Neural progenitor cell (in vitro differentiated cells): ENCODE measurements at regions not wholly inside any gene's neighbourhood (a gene's known extent, or its start where the extent isn't known, plus 50 kb on each side); places are given as distances from the start of the nearest gene placed in this dataset.
A peak's percentile ranks its signal among the peaks of the same experiment; 100 is the strongest.

Source experiments
- DNase-seq: peaks from one replicate; pipeline ENCODE4 v3.0.0-alpha.2; 2016; ENCODE audit warnings: low spot score
- H2AFZ ChIP-seq: fragments of 200-600 bp; sonication (generic); replicated peaks from 2 replicates; pipeline ENCODE4 v1.6.1; 2016; ENCODE audit warnings: antibody characterized with exemption
- H3F3A ChIP-seq: fragments of 200-600 bp; sonication (generic); 2 replicates; pipeline ENCODE4 v1.6.1; 2016; ENCODE audit warnings: antibody characterized with exemption, low read depth
- H3K27ac ChIP-seq: fragments of 200-600 bp; sonication (generic); 2 replicates; pipeline ENCODE4 v1.5.1; 2016; ENCODE audit warnings: mild to moderate bottlenecking
- H3K27me3 ChIP-seq: fragments of 200-600 bp; sonication (generic); 2 replicates; pipeline ENCODE4 v1.6.1; 2016; ENCODE audit warnings: mild to moderate bottlenecking, moderate library complexity
- H3K36me3 ChIP-seq: fragments of 200-600 bp; sonication (generic); 2 replicates; pipeline ENCODE4 v1.5.1; 2016
- H3K4me1 ChIP-seq: fragments of 200-600 bp; sonication (generic); 2 replicates; pipeline ENCODE4 v1.6.1; 2016; ENCODE audit warnings: mixed run types
- H3K4me2 ChIP-seq: fragments of 200-600 bp; sonication (generic); 2 replicates; pipeline ENCODE4 v1.6.1; 2016
- H3K4me3 ChIP-seq: fragments of 200-600 bp; sonication (generic); 2 replicates; pipeline ENCODE4 v1.5.1; 2016
- H3K79me2 ChIP-seq: fragments of 200-600 bp; sonication (generic); 2 replicates; pipeline ENCODE4 v1.6.1; 2016; ENCODE audit warnings: low read depth
- H3K9ac ChIP-seq: fragments of 200-600 bp; sonication (generic); 2 replicates; pipeline ENCODE4 v1.6.1; 2016
- H3K9me3 ChIP-seq: fragments of 200-600 bp; sonication (generic); 2 replicates; pipeline ENCODE4 v1.5.1; 2016; ENCODE audit warnings: low read depth
- H4K20me1 ChIP-seq: fragments of 200-600 bp; sonication (generic); 2 replicates; pipeline ENCODE4 v1.6.1; 2016; ENCODE audit warnings: low read depth
- H3K27ac Mint-ChIP-seq: 3 replicates; pipeline ENCODE4 v1.8.0; 2021; ENCODE audit warnings: mixed read lengths
- H3K27me3 Mint-ChIP-seq: 2 replicates; pipeline ENCODE4 v1.8.0; 2022; ENCODE audit warnings: low read depth, mild to moderate bottlenecking, inconsistent platforms, moderate library complexity, mixed read lengths; ENCODE audit not compliant: insufficient read depth
- H3K36me3 Mint-ChIP-seq: 3 replicates; pipeline ENCODE4 v1.8.0; 2021; ENCODE audit warnings: mixed read lengths
- H3K4me1 Mint-ChIP-seq: 3 replicates; pipeline ENCODE4 v1.8.0; 2021; ENCODE audit warnings: mixed read lengths
- H3K4me3 Mint-ChIP-seq: 3 replicates; pipeline ENCODE4 v1.8.0; 2021; ENCODE audit warnings: mild to moderate bottlenecking, moderate library complexity, mixed read lengths
- H3K9me3 Mint-ChIP-seq: 3 replicates; pipeline ENCODE4 v1.8.0; 2020; ENCODE audit warnings: mixed read lengths
- CTCF ChIP-seq: fragments of 200-600 bp; sonication (generic); IDR thresholded peaks from 2 replicates; pipeline ENCODE4 v1.5.1; 2017; ENCODE audit warnings: antibody characterized with exemption, mild to moderate bottlenecking
- EZH2 ChIP-seq: fragments of 200-600 bp; sonication (generic); IDR thresholded peaks from 2 replicates; pipeline ENCODE4 v1.6.1; 2017; ENCODE audit warnings: antibody characterized with exemption, mild to moderate bottlenecking, moderate library complexity
- EZH2phosphoT487 ChIP-seq: fragments of 200-600 bp; sonication (generic); IDR thresholded peaks from 2 replicates; pipeline ENCODE4 v1.6.1; 2017; ENCODE audit warnings: antibody characterized with exemption

GRCh38 chrX:13940671-13941070, 89.0 kb downstream of the GEMIN8 start:
- Mint-ChIP-seq H3K27ac (peak overlapping the region; percentile 72), H3K27me3 (peaks cover 5% of the 10 kb centered on the region), H3K4me1 (peaks cover 45% of the 10 kb centered on the region), H3K36me3 (no peaks in the 10 kb centered on the region), H3K9me3 (peaks cover 3% of the 10 kb centered on the region), H3K4me3 (no peak overlapping the region)
- H3K79me2 ChIP-seq, result peaks cover 17% of the 10 kb centered on the region
- no peak overlapping the region for H3K9ac ChIP-seq
- no peak overlapping the region for H3K27ac ChIP-seq
- no peaks in the 10 kb centered on the region for H4K20me1 ChIP-seq
- H3K4me2 ChIP-seq, result no peak overlapping the region
- no peak overlapping the region for H2AFZ ChIP-seq
- H3F3A ChIP-seq, result peaks cover 12% of the 10 kb centered on the region
- H3K27me3 ChIP-seq, result no peaks in the 10 kb centered on the region
- TF ChIP-seq EZH2 (no peak), CTCF (no peak), EZH2phosphoT487 (no peak)
- no peak for DNase-seq
- no peak overlapping the region for H3K4me3 ChIP-seq
- no peaks in the 10 kb centered on the region for H3K9me3 ChIP-seq
- H3K36me3 ChIP-seq, result no peaks in the 10 kb centered on the region
- H3K4me1 ChIP-seq, result peaks cover 7% of the 10 kb centered on the region

- TF ChIP-seq CTCF (no peak), EZH2 (no peak), EZH2phosphoT487 (no peak)
- Histone ChIP-seq H3K9me3 (no peaks in the 10 kb centered on the region), H3F3A (peaks cover 12% of the 10 kb centered on the region), H4K20me1 (no peaks in the 10 kb centered on the region), H3K79me2 (peaks cover 22% of the 10 kb centered on the region), H3K4me3 (peak overlapping the region; percentile 78), H3K27ac (no peak overlapping the region), H3K4me1 (peaks cover 7% of the 10 kb centered on the region), H3K27me3 (no peaks in the 10 kb centered on the region), H3K4me2 (peak overlapping the region; percentile 83), H3K9ac (no peak overlapping the region), H2AFZ (no peak overlapping the region), H3K36me3 (no peaks in the 10 kb centered on the region)
- Mint-ChIP-seq H3K9me3 (peaks cover 3% of the 10 kb centered on the region), H3K4me1 (peaks cover 48% of the 10 kb centered on the region), H3K4me3 (peak overlapping the region; percentile 85), H3K27ac (peak overlapping the region; percentile 25), H3K36me3 (no peaks in the 10 kb centered on the region), H3K27me3 (peaks cover 5% of the 10 kb centered on the region)
- DNase-seq, result peak; percentile 4
Observed at GRCh38 chrX:13939741-13940597, 89.7 kb downstream of the GEMIN8 start.

GRCh38 chrX:13938829-13939530, 90.7 kb downstream of the GEMIN8 start:
- Mint-ChIP-seq H3K4me3 (peak overlapping the region; percentile 85), H3K27me3 (peaks cover 5% of the 10 kb centered on the region), H3K36me3 (peaks cover 3% of the 10 kb centered on the region), H3K27ac (peak overlapping the region; percentile 25), H3K9me3 (peaks cover 6% of the 10 kb centered on the region), H3K4me1 (peaks cover 44% of the 10 kb centered on the region)
- Histone ChIP-seq H3K27ac (no peak overlapping the region), H3K4me2 (peak overlapping the region; percentile 83), H3K4me3 (peak overlapping the region; percentile 78), H3K79me2 (peaks cover 22% of the 10 kb centered on the region), H3F3A (peaks cover 12% of the 10 kb centered on the region), H3K9ac (no peak overlapping the region), H4K20me1 (no peaks in the 10 kb centered on the region), H3K27me3 (no peaks in the 10 kb centered on the region), H2AFZ (peak overlapping the region; percentile 72), H3K36me3 (no peaks in the 10 kb centered on the region), H3K9me3 (no peaks in the 10 kb centered on the region), H3K4me1 (peaks cover 7% of the 10 kb centered on the region)
- DNase-seq, result peak; percentile 57
- TF ChIP-seq EZH2phosphoT487 (no peak), EZH2 (no peak), CTCF (no peak)
